Astrocyte of the cerebellum (primary cell): ENCODE measurements at regions not wholly inside any gene's neighbourhood (a gene's known extent, or its start where the extent isn't known, plus 50 kb on each side); places are given as distances from the start of the nearest gene placed in this dataset.
A peak's percentile ranks its signal among the peaks of the same experiment; 100 is the strongest.

Experiments
- DNase-seq: peaks from one replicate; pipeline ENCODE4 v3.0.0-alpha.2; 2011; ENCODE audit warnings: low read depth
- H3K4me3 ChIP-seq: 2 replicates; pipeline ENCODE4 v1.5.1; 2011; ENCODE audit warnings: mild to moderate bottlenecking, low read depth, low read length, moderate library complexity
- in situ Hi-C: cut with HindIII; loops from 2 replicates; pipeline ENCODE4 v1.10.0; 2017; ENCODE audit warnings: low sequenced_read_pairs
- TF ChIP-seq, protein P1 (sequence below): IDR thresholded peaks from 2 replicates; pipeline ENCODE4 v1.5.1; 2012; ENCODE audit warnings: low read length, low read depth, moderate library complexity, mild to moderate bottlenecking; ENCODE audit errors: missing control alignments

DNA sequence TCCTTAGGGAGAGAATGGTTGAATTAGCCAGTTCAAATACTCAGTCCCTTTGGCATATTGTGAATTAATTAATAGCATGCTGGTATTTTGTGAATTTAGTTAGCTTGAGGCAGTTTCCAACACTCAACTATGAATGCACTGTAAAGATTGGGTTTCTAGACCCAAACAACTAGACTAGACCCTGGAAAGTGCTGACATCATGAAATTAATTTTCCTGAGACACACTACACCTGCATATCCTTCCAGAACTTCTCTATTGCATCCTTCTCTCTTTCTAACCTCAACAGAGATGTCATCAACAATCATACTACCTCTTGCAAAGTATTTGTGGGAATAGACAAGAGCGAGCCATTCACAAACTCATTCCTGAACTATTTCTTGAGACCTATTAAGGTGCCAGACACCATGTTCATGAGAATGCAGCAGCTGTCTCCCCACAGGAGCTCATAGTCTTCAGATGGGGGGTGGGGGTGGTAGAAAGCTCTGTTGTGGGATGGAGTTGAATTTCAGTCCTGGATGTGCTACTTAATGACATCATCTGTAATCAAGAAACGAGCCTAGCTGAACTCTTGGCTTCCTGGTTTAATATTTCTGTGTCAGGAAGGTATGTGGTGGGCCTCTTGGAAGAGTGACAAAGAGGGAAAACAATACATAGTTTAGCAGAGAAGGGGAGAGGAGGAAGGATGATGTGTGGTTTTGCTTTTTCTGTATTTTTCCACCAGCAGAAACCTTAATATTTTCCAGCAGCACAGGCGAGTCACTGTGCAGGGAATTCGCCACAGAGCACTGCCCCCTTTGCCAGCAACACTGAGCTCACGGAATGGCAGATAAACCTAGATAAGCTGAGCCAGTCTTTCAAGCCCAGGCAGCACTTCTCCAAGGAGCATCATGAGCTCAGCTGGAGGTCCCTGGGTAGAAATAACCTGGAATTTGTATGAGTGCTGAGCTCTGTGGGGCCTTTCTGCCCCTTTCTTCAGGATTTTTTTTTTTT is 53.1 kb upstream of the CYSLTR2 start:
- in situ Hi-C loops = no loop called here
- no peak overlapping the region for H3K4me3 ChIP-seq
- TF ChIP-seq, protein P1, sequence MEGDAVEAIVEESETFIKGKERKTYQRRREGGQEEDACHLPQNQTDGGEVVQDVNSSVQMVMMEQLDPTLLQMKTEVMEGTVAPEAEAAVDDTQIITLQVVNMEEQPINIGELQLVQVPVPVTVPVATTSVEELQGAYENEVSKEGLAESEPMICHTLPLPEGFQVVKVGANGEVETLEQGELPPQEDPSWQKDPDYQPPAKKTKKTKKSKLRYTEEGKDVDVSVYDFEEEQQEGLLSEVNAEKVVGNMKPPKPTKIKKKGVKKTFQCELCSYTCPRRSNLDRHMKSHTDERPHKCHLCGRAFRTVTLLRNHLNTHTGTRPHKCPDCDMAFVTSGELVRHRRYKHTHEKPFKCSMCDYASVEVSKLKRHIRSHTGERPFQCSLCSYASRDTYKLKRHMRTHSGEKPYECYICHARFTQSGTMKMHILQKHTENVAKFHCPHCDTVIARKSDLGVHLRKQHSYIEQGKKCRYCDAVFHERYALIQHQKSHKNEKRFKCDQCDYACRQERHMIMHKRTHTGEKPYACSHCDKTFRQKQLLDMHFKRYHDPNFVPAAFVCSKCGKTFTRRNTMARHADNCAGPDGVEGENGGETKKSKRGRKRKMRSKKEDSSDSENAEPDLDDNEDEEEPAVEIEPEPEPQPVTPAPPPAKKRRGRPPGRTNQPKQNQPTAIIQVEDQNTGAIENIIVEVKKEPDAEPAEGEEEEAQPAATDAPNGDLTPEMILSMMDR = no peak
- DNase-seq = peak; percentile 92

DNA sequence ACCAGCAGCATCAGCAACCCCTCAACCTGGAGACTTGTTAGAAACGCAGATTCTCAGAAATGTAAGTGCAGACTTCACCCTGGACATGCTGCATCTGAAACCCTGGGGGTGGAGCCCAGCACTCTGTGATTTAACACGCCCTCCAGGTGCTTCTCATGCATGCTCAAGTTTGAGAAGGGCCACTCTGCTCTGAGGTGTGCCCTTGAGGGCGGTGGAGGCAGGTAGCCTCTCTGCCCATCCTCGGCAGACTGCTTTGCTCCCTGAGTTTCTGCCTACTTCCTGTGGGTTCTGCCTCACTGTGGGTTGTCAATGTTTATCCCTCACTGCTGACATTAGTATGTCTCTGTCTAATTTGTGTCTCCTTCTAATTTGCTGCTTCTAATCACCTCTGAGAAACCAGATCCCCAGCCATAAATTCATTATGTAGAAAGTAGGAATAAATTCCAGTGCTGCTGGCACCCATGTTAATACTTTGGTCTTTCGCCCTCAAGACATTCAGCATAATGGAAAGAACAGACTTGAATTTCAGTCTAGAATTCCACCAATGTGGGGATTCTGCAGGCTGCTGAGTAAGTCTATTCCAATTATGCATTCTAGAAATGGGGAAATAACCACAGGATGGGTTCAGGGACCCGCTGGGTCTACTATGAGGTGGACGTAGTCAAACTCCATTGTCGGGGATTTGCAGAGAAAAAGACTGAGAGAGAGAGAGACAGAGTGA is 51.3 kb upstream of the CYSLTR2 start:
- in situ Hi-C loops = no loop called here
- TF ChIP-seq, protein P1 = no peak
- DNase-seq = no peak
- no peak overlapping the region for H3K4me3 ChIP-seq

DNA sequence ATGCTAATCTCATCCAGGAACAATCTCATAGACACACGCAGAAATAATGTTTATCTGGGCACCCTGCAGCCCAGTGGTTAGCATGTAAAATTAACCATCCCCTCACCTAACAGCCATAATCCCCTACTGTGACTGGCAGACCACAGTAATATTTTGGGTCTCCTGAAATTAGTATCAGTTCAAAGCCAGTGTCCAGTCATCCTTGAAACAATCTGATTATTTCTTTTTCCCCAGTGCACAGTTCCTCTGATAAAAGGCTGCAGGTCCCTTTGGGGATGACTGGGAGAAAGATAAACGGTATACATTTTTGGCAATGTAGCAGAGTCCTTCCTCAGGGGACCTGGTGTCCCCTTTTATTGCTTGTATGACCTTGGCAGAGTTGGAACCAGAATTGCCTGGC is 50.4 kb upstream of the CYSLTR2 start:
- DNase-seq = no peak
- in situ Hi-C loops = no loop called here
- H3K4me3 ChIP-seq = no peak overlapping the region
- TF ChIP-seq, protein P1 = no peak
